Left lung (tissue), 4 donors: ENCODE measurements at regions not wholly inside any gene's neighbourhood (a gene's known extent, or its start where the extent isn't known, plus 50 kb on each side); places are given as distances from the start of the nearest gene placed in this dataset.

Experiments
- ATAC-seq: fragments of 200-7000 bp; cut with Tn5 transposase; one replicate; pipeline ENCODE4 v1.9.1; 2020; ENCODE audit warnings: moderate library complexity
- DNase-seq, 4 donors: peaks; one replicate each; pipeline ENCODE4 v3.0.0-alpha.2; 2013 to 2020
- H3K27ac ChIP-seq, 2 donors: fragments of 200-600 bp; sonication (generic) in 1 of 2; one replicate each; pipeline versions ENCODE4 v1.5.0 to v1.8.0; 2020 to 2021
- H3K27me3 ChIP-seq, 2 donors: fragments of 200-600 bp; sonication (generic) in 1 of 2; one replicate each; pipeline versions ENCODE4 v1.5.0 to v1.8.0; 2020 to 2021
- H3K36me3 ChIP-seq, 2 donors: fragments of 200-600 bp; sonication (generic) in 1 of 2; one replicate each; pipeline versions ENCODE4 v1.5.0 to v1.8.0; 2020 to 2021
- H3K4me1 ChIP-seq, 2 donors: fragments of 200-600 bp; one replicate each; pipeline ENCODE4 v1.8.0; 2021
- H3K4me3 ChIP-seq, 2 donors: fragments of 200-600 bp; sonication (generic) in 1 of 2; one replicate each; pipeline versions ENCODE4 v1.5.0 to v1.8.0; 2020 to 2021; ENCODE audit warnings: mild to moderate bottlenecking in 1 of 2
- H3K9me3 ChIP-seq, 2 donors: fragments of 200-600 bp; sonication (generic) in 1 of 2; one replicate each; pipeline versions ENCODE4 v1.5.0 to v1.8.0; 2020 to 2021
- intact Hi-C, 2 donors: fragments of 100-400 bp; cut with DNase I; formaldehyde crosslinking; loops; one replicate each; pipeline versions ENCODE4 v1.11.2 to v1.14.2; 2022
- TF ChIP-seq, protein P1 (sequence below), 2 donors: fragments of 200-600 bp; sonication (generic) in 1 of 2; IDR thresholded peaks; one replicate each; pipeline versions ENCODE4 v1.5.0 to v1.8.0; 2021; ENCODE audit warnings: antibody characterized with exemption in 2 of 2
- donor health status: DM: no; HTN: yes; CAD: no.
- donor health status: DM: no; HTN: no; CAD: no.

DNA sequence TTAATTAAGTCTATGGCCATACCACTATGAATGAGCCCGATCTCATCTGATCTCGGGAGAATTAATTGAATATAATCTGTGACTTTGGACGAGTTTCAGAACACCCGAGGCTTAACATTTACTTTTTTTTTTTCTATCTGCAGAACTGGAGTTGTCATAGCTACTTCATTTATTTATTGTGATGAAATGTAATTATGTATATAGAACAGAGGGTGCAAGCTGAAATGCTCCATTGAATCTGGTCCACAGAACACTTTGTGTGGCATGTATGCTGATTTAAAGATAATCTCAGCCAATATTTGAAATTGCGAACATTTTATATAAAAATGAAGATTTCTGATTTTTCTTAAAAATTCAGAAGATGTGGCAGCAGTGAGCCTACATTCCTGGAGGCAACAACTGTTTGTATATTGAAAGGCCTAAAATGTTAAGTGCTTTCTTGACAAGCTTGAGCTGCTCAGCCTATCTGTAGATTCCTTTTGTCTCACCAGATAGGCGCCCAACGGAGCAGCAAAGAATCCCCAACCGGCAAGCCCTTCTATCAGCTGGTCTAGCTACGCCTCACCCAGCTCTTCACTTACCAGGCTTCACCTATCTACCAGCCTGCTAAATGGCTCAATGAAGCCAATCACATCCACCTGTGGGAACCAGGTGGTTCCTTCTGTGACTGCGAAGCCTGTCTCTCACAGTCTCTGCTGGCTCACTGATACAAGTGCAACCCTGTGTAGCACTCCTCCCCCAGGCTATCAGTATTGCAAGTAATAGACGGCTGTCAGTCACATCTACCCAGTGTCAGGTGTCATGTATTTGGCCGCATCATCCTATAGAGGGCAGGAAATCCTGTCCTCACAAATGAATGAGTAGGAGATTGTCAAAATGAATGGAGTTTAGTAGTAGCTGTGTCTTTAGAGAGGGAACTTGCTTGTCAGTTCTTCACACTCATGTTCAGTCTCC lies 170.6 kb upstream of the MRPS30 start:
- H3K27ac ChIP-seq = no peak overlapping the region
- TF ChIP-seq, protein P1, sequence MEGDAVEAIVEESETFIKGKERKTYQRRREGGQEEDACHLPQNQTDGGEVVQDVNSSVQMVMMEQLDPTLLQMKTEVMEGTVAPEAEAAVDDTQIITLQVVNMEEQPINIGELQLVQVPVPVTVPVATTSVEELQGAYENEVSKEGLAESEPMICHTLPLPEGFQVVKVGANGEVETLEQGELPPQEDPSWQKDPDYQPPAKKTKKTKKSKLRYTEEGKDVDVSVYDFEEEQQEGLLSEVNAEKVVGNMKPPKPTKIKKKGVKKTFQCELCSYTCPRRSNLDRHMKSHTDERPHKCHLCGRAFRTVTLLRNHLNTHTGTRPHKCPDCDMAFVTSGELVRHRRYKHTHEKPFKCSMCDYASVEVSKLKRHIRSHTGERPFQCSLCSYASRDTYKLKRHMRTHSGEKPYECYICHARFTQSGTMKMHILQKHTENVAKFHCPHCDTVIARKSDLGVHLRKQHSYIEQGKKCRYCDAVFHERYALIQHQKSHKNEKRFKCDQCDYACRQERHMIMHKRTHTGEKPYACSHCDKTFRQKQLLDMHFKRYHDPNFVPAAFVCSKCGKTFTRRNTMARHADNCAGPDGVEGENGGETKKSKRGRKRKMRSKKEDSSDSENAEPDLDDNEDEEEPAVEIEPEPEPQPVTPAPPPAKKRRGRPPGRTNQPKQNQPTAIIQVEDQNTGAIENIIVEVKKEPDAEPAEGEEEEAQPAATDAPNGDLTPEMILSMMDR (IDR thresholded peaks at IDR 0.05) = no peak
- ATAC-seq = no peak
- no peaks in the 10 kb centered on the region for H3K27me3 ChIP-seq
- H3K9me3 ChIP-seq = peaks cover 0 to 3% of the 10 kb centered on the region in 2 donors
- peak in 1 of 4 donors; percentile 3 for DNase-seq
- no peaks in the 10 kb centered on the region for H3K4me1 ChIP-seq
- intact Hi-C loops = no loop called here
- no peak overlapping the region for H3K4me3 ChIP-seq
- no peaks in the 10 kb centered on the region for H3K36me3 ChIP-seq

DNA sequence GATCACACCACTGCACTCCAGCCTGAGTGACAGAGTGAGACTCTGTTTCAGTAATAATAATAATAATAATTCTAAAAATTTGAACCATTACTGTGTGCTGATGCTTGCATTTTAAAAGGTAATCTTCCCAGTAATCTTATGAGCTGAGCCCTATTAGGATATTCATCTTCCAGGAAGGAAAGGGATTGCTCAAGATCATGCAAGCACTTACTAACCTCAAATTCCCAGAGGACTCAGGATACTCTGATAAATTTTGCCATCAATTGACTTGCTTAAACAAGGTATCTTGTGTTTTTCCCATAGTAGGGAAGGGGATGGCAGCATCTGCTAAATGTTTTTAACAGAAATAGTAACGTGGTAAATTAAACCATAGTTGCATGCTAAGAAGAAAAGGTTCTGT lies 176.4 kb upstream of the MRPS30 start:
- DNase-seq = no peak
- intact Hi-C loops = no loop called here
- H3K4me1 ChIP-seq = no peaks in the 10 kb centered on the region
- ATAC-seq = no peak
- H3K4me3 ChIP-seq = no peak overlapping the region
- no peaks in the 10 kb centered on the region for H3K36me3 ChIP-seq
- H3K27me3 ChIP-seq = no peaks in the 10 kb centered on the region
- no peaks in the 10 kb centered on the region for H3K9me3 ChIP-seq
- TF ChIP-seq, protein P1 (IDR thresholded peaks at IDR 0.05) = no peak
- H3K27ac ChIP-seq = no peak overlapping the region

DNA sequence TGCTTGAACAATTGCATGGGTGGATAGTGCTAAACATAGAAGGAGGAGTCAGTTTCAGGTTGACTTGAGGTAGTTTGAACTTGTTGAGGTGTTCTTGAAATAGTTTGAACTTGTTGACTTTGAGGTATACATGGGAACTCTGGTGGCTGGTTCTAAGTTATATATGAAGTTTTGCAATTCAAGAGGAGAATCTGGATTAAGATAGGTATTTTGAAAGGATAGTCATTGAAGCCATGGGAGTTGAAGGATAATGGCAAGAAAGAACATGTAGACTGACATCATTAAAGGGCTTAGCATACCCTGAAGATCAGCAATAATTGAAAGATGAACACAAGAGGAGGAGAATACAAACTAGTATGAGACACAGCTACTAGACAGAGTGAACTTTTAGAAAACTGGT lies 181.9 kb upstream of the MRPS30 start:
- Histone ChIP-seq H3K27ac (no peak overlapping the region), H3K27me3 (no peaks in the 10 kb centered on the region), H3K4me1 (no peaks in the 10 kb centered on the region), H3K4me3 (no peak overlapping the region), H3K36me3 (no peaks in the 10 kb centered on the region), H3K9me3 (peaks cover 0 to 3% of the 10 kb centered on the region in 2 donors)
- DNase-seq (no peak), ATAC-seq (no peak)
- TF ChIP-seq, protein P1 (IDR thresholded peaks at IDR 0.05) = no peak
- intact Hi-C loops = no loop called here

DNA sequence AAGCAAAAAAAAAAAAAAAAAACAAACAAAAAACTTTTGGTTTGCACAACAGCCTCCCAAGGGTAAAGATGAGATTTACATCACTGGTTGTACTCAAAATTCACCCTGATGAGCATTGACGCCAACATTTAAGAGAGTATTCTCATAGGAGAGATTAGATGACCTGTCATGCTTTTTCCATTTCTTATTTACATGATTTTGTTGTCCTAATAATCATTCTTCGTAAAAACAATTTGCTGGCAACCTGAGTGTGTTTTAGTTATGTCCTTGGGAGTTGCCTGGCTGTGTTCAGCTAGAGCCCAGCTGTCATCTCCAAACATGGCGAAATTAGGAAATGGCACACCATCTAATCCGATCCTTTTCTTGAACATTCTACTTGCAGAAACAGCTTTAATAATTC lies 186.4 kb upstream of the MRPS30 start:
- Histone ChIP-seq H3K4me3 (no peak overlapping the region), H3K9me3 (peaks cover 0 to 3% of the 10 kb centered on the region in 2 donors), H3K4me1 (no peaks in the 10 kb centered on the region), H3K36me3 (no peaks in the 10 kb centered on the region), H3K27me3 (no peaks in the 10 kb centered on the region), H3K27ac (no peak overlapping the region)
- TF ChIP-seq, protein P1 (IDR thresholded peaks at IDR 0.05) = no peak
- DNase-seq = no peak
- no peak for ATAC-seq
- intact Hi-C loops = no loop called here

DNA sequence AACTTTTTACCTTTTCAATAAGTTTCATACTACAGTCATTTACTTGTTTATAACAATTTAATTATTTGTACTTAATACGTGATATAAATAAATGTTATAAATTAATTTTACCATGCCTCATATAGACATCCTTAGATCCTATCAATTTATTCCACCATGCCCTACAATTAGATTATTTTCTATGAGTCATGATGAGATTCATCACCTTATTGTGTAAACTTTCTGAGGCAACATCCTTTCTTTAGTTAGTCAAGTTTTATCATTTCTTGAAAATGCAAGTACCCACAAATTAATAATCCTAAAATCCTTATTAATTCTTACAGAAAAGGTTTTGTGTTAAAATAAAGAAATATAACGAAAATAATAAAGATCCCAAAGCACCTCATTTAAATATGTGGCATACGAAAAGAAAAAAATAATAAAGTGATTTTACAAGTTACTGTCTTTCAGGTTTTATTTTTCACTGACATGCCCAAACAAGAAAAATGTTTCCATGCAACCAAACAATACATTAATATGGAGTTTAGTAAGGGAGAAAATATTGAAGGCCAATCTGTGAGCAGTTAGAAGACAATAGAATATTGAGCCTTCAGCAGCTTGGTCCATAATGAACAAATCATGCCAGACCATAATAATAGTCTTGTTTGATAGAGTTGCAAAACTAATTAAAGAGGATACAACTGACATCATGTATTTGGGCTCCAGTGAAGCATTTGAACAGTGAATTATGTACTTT lies 188.7 kb upstream of the MRPS30 start:
- Histone ChIP-seq H3K4me3 (no peak overlapping the region), H3K4me1 (no peaks in the 10 kb centered on the region), H3K36me3 (no peaks in the 10 kb centered on the region), H3K27ac (no peak overlapping the region), H3K27me3 (no peaks in the 10 kb centered on the region), H3K9me3 (peaks cover 0 to 3% of the 10 kb centered on the region in 2 donors)
- no peak for ATAC-seq
- no peak for DNase-seq
- intact Hi-C loops = no loop called here
- TF ChIP-seq, protein P1 (IDR thresholded peaks at IDR 0.05) = no peak
